HG02588 (cell line): ENCODE measurements at regions not wholly inside any gene's neighbourhood (a gene's known extent, or its start where the extent isn't known, plus 50 kb on each side); places are given as distances from the start of the nearest gene placed in this dataset.
"Not testable (repeated sequence)": the region's sequence is repeated elsewhere in the genome, so short reads cannot be mapped to it uniquely, and the experiment has no call there.

Source experiments
- ATAC-seq: cut with Tn5 transposase; IDR thresholded peaks from one replicate; pipeline ENCODE4 v1.9.1; 2021; ENCODE audit warnings: mild to moderate bottlenecking, moderate library complexity; ENCODE audit not compliant: unreplicated experiment

- ATAC-seq = not testable (repeated sequence)
These were observed 66.5 kb upstream of the IKBKE start for GRCh38 chr1:206403612-206404307.

GRCh38 chr1:206404309-206405027 lies 65.8 kb upstream of the IKBKE start:
- not testable (repeated sequence) for ATAC-seq

- not testable (repeated sequence) for ATAC-seq
These were observed 65.0 kb upstream of the IKBKE start for GRCh38 chr1:206405282-206405681.

- not testable (repeated sequence) for ATAC-seq
These were observed 61.6 kb upstream of the IKBKE start for GRCh38 chr1:206408371-206409288.

- no peak for ATAC-seq
These were observed 59.0 kb upstream of the IKBKE start for GRCh38 chr1:206411321-206411720.

GRCh38 chr1:206415942-206416341 lies 54.3 kb upstream of the IKBKE start:
- ATAC-seq = no peak

- ATAC-seq = no peak
These were observed 52.3 kb upstream of the IKBKE start for GRCh38 chr1:206417774-206418614.

GRCh38 chr1:206419250-206419649 lies 51.0 kb upstream of the IKBKE start:
- ATAC-seq = no peak

GRCh38 chr1:206419783-206420182 lies 50.5 kb upstream of the IKBKE start:
- ATAC-seq = no peak

- ATAC-seq = no peak
These were observed 49.8 kb upstream of the IKBKE start for GRCh38 chr1:206420471-206420870.
